Lung (tissue), 11 donors: ENCODE measurements at regions not wholly inside any gene's neighbourhood (a gene's known extent, or its start where the extent isn't known, plus 50 kb on each side); places are given as distances from the start of the nearest gene placed in this dataset.

ENCODE experiments used
- ATAC-seq: fragments of 200-7000 bp; cut with Tn5 transposase; one replicate; pipeline ENCODE4 v1.9.1; 2020; ENCODE audit warnings: moderate number of reproducible peaks; ENCODE audit not compliant: insufficient read depth, low FRiP score
- DNase-seq, 3 donors: peaks; one replicate each; pipeline ENCODE4 v3.0.0-alpha.2; 2013 to 2017
- H3K27ac ChIP-seq, 2 donors: one replicate each; pipeline ENCODE4 v1.5.1; 2013; ENCODE audit warnings: mild to moderate bottlenecking in 2 of 2, moderate library complexity in 2 of 2, control low read depth in 1 of 2, inconsistent platforms in 1 of 2, low read depth in 1 of 2, low read length in 1 of 2
- H3K27me3 ChIP-seq, 3 donors: one replicate each; pipeline ENCODE4 v1.5.1; 2013; ENCODE audit warnings: low read length in 2 of 3; ENCODE audit not compliant: control insufficient read depth in 3 of 3, insufficient read depth in 3 of 3
- H3K36me3 ChIP-seq, 4 donors: one replicate each; pipeline ENCODE4 v1.5.1; 2013; ENCODE audit warnings: low read length in 4 of 4, mild to moderate bottlenecking in 1 of 4, moderate library complexity in 1 of 4; ENCODE audit not compliant: control insufficient read depth in 4 of 4, insufficient read depth in 4 of 4
- H3K4me1 ChIP-seq, 5 donors: one replicate each; pipeline ENCODE4 v1.5.1; 2013; ENCODE audit warnings: low read length in 5 of 5, mild to moderate bottlenecking in 2 of 5, moderate library complexity in 1 of 5; ENCODE audit not compliant: control insufficient read depth in 5 of 5, insufficient read depth in 5 of 5
- H3K4me3 ChIP-seq: one replicate; pipeline ENCODE4 v1.5.1; 2013; ENCODE audit warnings: mild to moderate bottlenecking, control low read depth, moderate library complexity
- H3K9ac ChIP-seq, 2 donors: one replicate each; pipeline ENCODE4 v1.5.1; 2013; ENCODE audit warnings: low read length in 2 of 2, control low read depth in 1 of 2; ENCODE audit not compliant: insufficient read depth in 1 of 2
- H3K9me3 ChIP-seq, 4 donors: one replicate each; pipeline ENCODE4 v1.5.1; 2013; ENCODE audit warnings: low read length in 3 of 4, mild to moderate bottlenecking in 1 of 4, moderate library complexity in 1 of 4; ENCODE audit not compliant: control insufficient read depth in 4 of 4, insufficient read depth in 3 of 4
- WGBS, 2 donors: extraction: QIAGEN DNeasy Blood & Tissue Kit; methylation state at CpG; one replicate each; pipeline ENCODE4 v1.1.7; 2013; 5-methylcytosine and 5-hydroxymethylcytosine counted together
- TF ChIP-seq, protein P1 (sequence below): IDR thresholded peaks from 2 replicates; pipeline ENCODE4 v1.5.1; 2012; ENCODE audit warnings: mild to moderate bottlenecking; ENCODE audit errors: control extremely low read depth, extremely low read depth
- donor health status: control.
- donor health status: control.
- donor health status: Bipolar disorder and iron deficiency.
- donor health status: healthy.
- donor health status: DM: yes; HTN: yes; CAD: no.

- DNase-seq, result no peak
- Histone ChIP-seq H3K36me3 (no peaks in the 10 kb centered on the region), H3K4me3 (no peak overlapping the region), H3K27ac (no peak overlapping the region), H3K9ac (no peak overlapping the region), H3K27me3 (no peaks in the 10 kb centered on the region), H3K4me1 (no peaks in the 10 kb centered on the region), H3K9me3 (peaks cover 0 to 2% (median 0%) of the 10 kb centered on the region in 4 donors)
- WGBS, 2 donors, result 70 to 89% methylated on average over 3 of the region's 3 CpGs
- TF ChIP-seq, protein P1, sequence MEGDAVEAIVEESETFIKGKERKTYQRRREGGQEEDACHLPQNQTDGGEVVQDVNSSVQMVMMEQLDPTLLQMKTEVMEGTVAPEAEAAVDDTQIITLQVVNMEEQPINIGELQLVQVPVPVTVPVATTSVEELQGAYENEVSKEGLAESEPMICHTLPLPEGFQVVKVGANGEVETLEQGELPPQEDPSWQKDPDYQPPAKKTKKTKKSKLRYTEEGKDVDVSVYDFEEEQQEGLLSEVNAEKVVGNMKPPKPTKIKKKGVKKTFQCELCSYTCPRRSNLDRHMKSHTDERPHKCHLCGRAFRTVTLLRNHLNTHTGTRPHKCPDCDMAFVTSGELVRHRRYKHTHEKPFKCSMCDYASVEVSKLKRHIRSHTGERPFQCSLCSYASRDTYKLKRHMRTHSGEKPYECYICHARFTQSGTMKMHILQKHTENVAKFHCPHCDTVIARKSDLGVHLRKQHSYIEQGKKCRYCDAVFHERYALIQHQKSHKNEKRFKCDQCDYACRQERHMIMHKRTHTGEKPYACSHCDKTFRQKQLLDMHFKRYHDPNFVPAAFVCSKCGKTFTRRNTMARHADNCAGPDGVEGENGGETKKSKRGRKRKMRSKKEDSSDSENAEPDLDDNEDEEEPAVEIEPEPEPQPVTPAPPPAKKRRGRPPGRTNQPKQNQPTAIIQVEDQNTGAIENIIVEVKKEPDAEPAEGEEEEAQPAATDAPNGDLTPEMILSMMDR, result no peak
- no peak for ATAC-seq
Measured at GRCh38 chr11:109018639-109019038, 353.8 kb downstream of the DDX10 start.

- Histone ChIP-seq H3K27me3 (no peaks in the 10 kb centered on the region), H3K9ac (no peak overlapping the region), H3K9me3 (peaks cover 0 to 2% (median 0%) of the 10 kb centered on the region in 4 donors), H3K4me3 (no peak overlapping the region), H3K4me1 (no peaks in the 10 kb centered on the region), H3K27ac (no peak overlapping the region), H3K36me3 (no peaks in the 10 kb centered on the region)
- TF ChIP-seq, protein P1, result no peak
- ATAC-seq (no peak), DNase-seq (no peak)
- 81 to 83% methylated on average over 7 of the region's 7 CpGs for WGBS, 2 donors
Measured at GRCh38 chr11:109019342-109019936, 354.6 kb downstream of the DDX10 start.

GRCh38 chr11:109023036-109023435, 358.2 kb downstream of the DDX10 start:
- Histone ChIP-seq H3K27ac (no peak overlapping the region), H3K36me3 (no peaks in the 10 kb centered on the region), H3K9ac (no peak overlapping the region), H3K27me3 (no peaks in the 10 kb centered on the region), H3K4me1 (no peaks in the 10 kb centered on the region), H3K9me3 (peaks cover 0 to 4% (median 2%) of the 10 kb centered on the region in 4 donors), H3K4me3 (no peak overlapping the region)
- ATAC-seq (no peak), DNase-seq (no peak)
- WGBS, 2 donors, result 70 to 72% methylated on average over 2 of the region's 2 CpGs
- TF ChIP-seq, protein P1, result no peak
